IMR-90 (cell line): ENCODE measurements at regions not wholly inside any gene's neighbourhood (a gene's known extent, or its start where the extent isn't known, plus 50 kb on each side); places are given as distances from the start of the nearest gene placed in this dataset.

Source experiments
- ATAC-seq: fragments of 200-7000 bp; cut with Tn5 transposase; 2 replicates; pipeline ENCODE4 v1.9.1; 2020; ENCODE audit warnings: low read depth, mild to moderate bottlenecking, moderate library complexity
- BruUV-seq: library from RNA; stranded (reverse); fragments of 400-500 nt; replicated peaks from 2 replicates; lab custom pipeline; 2021; lab: Mats Ljungman, UMichigan
- CTCF ChIA-PET: fragments of 300-600 bp; formaldehyde crosslinking; extraction: SDS; loops from one replicate; lab custom pipeline; 2021; ENCODE audit warnings: antibody characterized with exemption; lab: Yijun Ruan, JAX
- POLR2A ChIA-PET: fragments of 300-600 bp; sonication (Branson Sonifier 250); formaldehyde crosslinking; loops from one replicate; lab custom pipeline; 2022; ENCODE audit warnings: antibody characterized with exemption; ENCODE audit not compliant: unreplicated experiment; lab: Charles Lee
- DNase-seq: peaks from one replicate; pipeline ENCODE4 v3.0.0; 2013
- H2AFZ ChIP-seq: replicated peaks from 2 replicates; pipeline ENCODE3; 2013; ENCODE audit warnings: low read length, mild to moderate bottlenecking; ENCODE audit not compliant: poor library complexity
- H2AK5ac ChIP-seq: 2 replicates; pipeline ENCODE4 v1.6.1; 2013; ENCODE audit warnings: low read depth, low read length, inconsistent platforms
- H2AK9ac ChIP-seq: replicated peaks from 2 replicates; pipeline ENCODE3; 2013; ENCODE audit warnings: mild to moderate bottlenecking, low read depth, low read length, moderate library complexity; ENCODE audit not compliant: poor library complexity
- H2BK120ac ChIP-seq: 2 replicates; pipeline ENCODE4 v1.6.1; 2013; ENCODE audit warnings: low read depth, low read length, inconsistent platforms
- H2BK15ac ChIP-seq: 3 replicates; pipeline ENCODE4 v1.6.1; 2013; ENCODE audit warnings: low read depth, low read length, inconsistent platforms
- H2BK20ac ChIP-seq: 2 replicates; pipeline ENCODE4 v1.6.1; 2013; ENCODE audit warnings: low read depth, mild to moderate bottlenecking, inconsistent platforms, low read length, moderate library complexity
- H2BK5ac ChIP-seq: 2 replicates; pipeline ENCODE4 v1.6.1; 2013; ENCODE audit warnings: mild to moderate bottlenecking, low read depth, low read length, inconsistent platforms; ENCODE audit not compliant: poor library complexity, severe bottlenecking
- H3K14ac ChIP-seq: replicated peaks from 2 replicates; pipeline ENCODE4 v1.6.1; 2013; ENCODE audit warnings: low read depth, low read length, inconsistent platforms
- H3K18ac ChIP-seq: 2 replicates; pipeline ENCODE4 v1.6.1; 2013; ENCODE audit warnings: low read depth, low read length, control low read depth
- H3K23ac ChIP-seq: 2 replicates; pipeline ENCODE4 v1.6.1; 2013; ENCODE audit warnings: low read depth, low read length, inconsistent platforms
- H3K27ac ChIP-seq: 2 replicates; pipeline ENCODE4 v1.5.1; 2013; ENCODE audit warnings: mild to moderate bottlenecking, control low read depth, low read length; ENCODE audit not compliant: insufficient read depth
- H3K27me3 ChIP-seq: 2 replicates; pipeline ENCODE4 v1.6.1; 2013; ENCODE audit warnings: low read length; ENCODE audit not compliant: control insufficient read depth, insufficient read depth
- H3K36me3 ChIP-seq: 2 replicates; pipeline ENCODE4 v1.6.1; 2013; ENCODE audit warnings: low read length, mixed read lengths; ENCODE audit not compliant: control insufficient read depth, insufficient read depth
- H3K4ac ChIP-seq: 2 replicates; pipeline ENCODE4 v1.6.1; 2013; ENCODE audit warnings: low read depth, low read length, inconsistent platforms
- H3K4me1 ChIP-seq: 2 replicates; pipeline ENCODE4 v1.6.1; 2013; ENCODE audit warnings: low read length, mixed read lengths; ENCODE audit not compliant: control insufficient read depth, insufficient read depth
- H3K4me2 ChIP-seq: 2 replicates; pipeline ENCODE4 v1.6.1; 2013; ENCODE audit warnings: low read depth, mild to moderate bottlenecking, control low read depth, low read length, moderate library complexity
- H3K4me3 ChIP-seq: 2 replicates; pipeline ENCODE4 v1.5.1; 2013; ENCODE audit warnings: low read depth, mild to moderate bottlenecking, control low read depth, low read length, moderate library complexity; ENCODE audit not compliant: insufficient read depth
- H3K56ac ChIP-seq: 2 replicates; pipeline ENCODE4 v1.6.1; 2013; ENCODE audit warnings: low read length, inconsistent platforms; ENCODE audit not compliant: insufficient read depth; ENCODE audit errors: extremely low read depth
- H3K79me1 ChIP-seq, 2 experiments: 2 replicates each; pipeline ENCODE4 v1.6.1; 2013; ENCODE audit warnings: low read length in 2 of 2, inconsistent platforms in 1 of 2, low read depth in 1 of 2
- H3K9ac ChIP-seq: 2 replicates; pipeline ENCODE4 v1.6.1; 2013; ENCODE audit warnings: low read depth, low read length, control low read depth
- H3K9me1 ChIP-seq: 2 replicates; pipeline ENCODE4 v1.6.1; 2013; ENCODE audit warnings: low read length, inconsistent platforms; ENCODE audit not compliant: insufficient read depth
- H3K9me3 ChIP-seq: 2 replicates; pipeline ENCODE4 v1.6.1; 2013; ENCODE audit warnings: low read length; ENCODE audit not compliant: control insufficient read depth, insufficient read depth
- H4K20me1 ChIP-seq: 2 replicates; pipeline ENCODE4 v1.6.1; 2013; ENCODE audit warnings: low read length, inconsistent platforms; ENCODE audit not compliant: insufficient read depth
- H4K5ac ChIP-seq: 2 replicates; pipeline ENCODE4 v1.6.1; 2013; ENCODE audit warnings: mild to moderate bottlenecking, low read depth, low read length, control low read depth
- H4K8ac ChIP-seq, 2 experiments: 2 replicates each; pipeline ENCODE4 v1.6.1; 2013; ENCODE audit warnings: low read depth in 2 of 2, low read length in 2 of 2, control low read depth in 1 of 2, inconsistent platforms in 1 of 2
- H4K91ac ChIP-seq: 2 replicates; pipeline ENCODE4 v1.6.1; 2013; ENCODE audit warnings: low read depth, low read length, inconsistent platforms; ENCODE audit not compliant: insufficient read depth
- BHLHE40 ChIP-seq: fragments of 150-350 bp; IDR thresholded peaks from 2 replicates; pipeline ENCODE4 v1.6.1; 2016; ENCODE audit warnings: mild to moderate bottlenecking, low read depth, low read length
- CHD1 ChIP-seq: IDR thresholded peaks from 2 replicates; pipeline ENCODE4 v1.6.1; 2012; ENCODE audit warnings: low read depth, low read length, improper control_type of control experiment
- CTCF ChIP-seq: conservative IDR thresholded peaks from 2 replicates; pipeline ENCODE4 v1.5.1; 2012; ENCODE audit warnings: mild to moderate bottlenecking, low read depth, low read length, improper control_type of control experiment
- ELK1 ChIP-seq: fragments of 150-350 bp; IDR thresholded peaks from 2 replicates; pipeline ENCODE4 v1.6.1; 2016; ENCODE audit warnings: low read depth, mild to moderate bottlenecking, low read length, moderate library complexity, borderline replicate concordance
- FOS ChIP-seq: fragments of 150-350 bp; IDR thresholded peaks from 2 replicates; pipeline ENCODE4 v1.6.1; 2016; ENCODE audit warnings: low read depth, low read length
- MAFK ChIP-seq: IDR thresholded peaks from 2 replicates; pipeline ENCODE4 v1.6.1; 2012; ENCODE audit warnings: low read depth, low read length, improper control_type of control experiment
- MAZ ChIP-seq: IDR thresholded peaks from 2 replicates; pipeline ENCODE4 v1.6.1; 2012; ENCODE audit warnings: low read depth, mild to moderate bottlenecking, low read length, improper control_type of control experiment, moderate library complexity, borderline replicate concordance
- MXI1 ChIP-seq: IDR thresholded peaks from 2 replicates; pipeline ENCODE4 v1.6.1; 2012; ENCODE audit warnings: low read depth, mild to moderate bottlenecking, low read length, moderate library complexity, borderline replicate concordance
- NFE2L2 ChIP-seq: fragments of 150-350 bp; IDR thresholded peaks from 2 replicates; pipeline ENCODE4 v1.6.1; 2016; ENCODE audit warnings: low read depth, mild to moderate bottlenecking, low read length
- POLR2A ChIP-seq: IDR thresholded peaks from 2 replicates; pipeline ENCODE4 v1.6.1; 2012; ENCODE audit warnings: mild to moderate bottlenecking, low read depth, low read length
- RAD21 ChIP-seq: IDR thresholded peaks from 2 replicates; pipeline ENCODE4 v1.6.1; 2012; ENCODE audit warnings: low read length, improper control_type of control experiment
- RCOR1 ChIP-seq: IDR thresholded peaks from 2 replicates; pipeline ENCODE4 v1.6.1; 2012; ENCODE audit warnings: mild to moderate bottlenecking, low read length, improper control_type of control experiment; ENCODE audit not compliant: insufficient replicate concordance
- SMC3 ChIP-seq: fragments of 150-350 bp; IDR thresholded peaks from 2 replicates; pipeline ENCODE4 v1.6.1; 2016; ENCODE audit warnings: low read depth, mild to moderate bottlenecking, antibody characterized with exemption, low read length, moderate library complexity
- USF2 ChIP-seq: fragments of 150-350 bp; IDR thresholded peaks from 2 replicates; pipeline ENCODE4 v1.6.1; 2017; ENCODE audit warnings: mild to moderate bottlenecking, antibody characterized with exemption, low read length, low read depth
- WGBS, 2 experiments: methylation state at CpG; one replicate each; pipeline versions ENCODE4 v1.1.5 to v1.1.7; 2013; ENCODE audit warnings: missing lambda C conversion rate in 2 of 2; ENCODE audit not compliant: insufficient read length in 1 of 2; ENCODE audit errors: extremely low coverage in 2 of 2; 5-methylcytosine and 5-hydroxymethylcytosine counted together
- dilution Hi-C: fragments of 300-500 bp; cut with HindIII; formaldehyde crosslinking; loops from one replicate; pipeline ENCODE4 v1.14.3; 2018; ENCODE audit warnings: low sequenced_read_pairs; ENCODE audit not compliant: unreplicated experiment
- in situ Hi-C: fragments of 300-500 bp; cut with MboI; formaldehyde crosslinking; loops from 3 replicates; pipeline ENCODE4 v1.14.3; 2019; ENCODE audit warnings: low sequenced_read_pairs, inconsistent platforms, mixed read lengths
- intact Hi-C: fragments of 100-400 bp; cut with micrococcal nuclease; formaldehyde crosslinking; loops from 2 replicates; pipeline ENCODE4 v1.10.0; 2022

GRCh38 chr15:96160800-96161199, 169.7 kb upstream of the NR2F2 start:
- ChIA-PET POLR2A (no interaction called here), CTCF (interaction anchor here (0.6 to 1.5 kb wide), 2 partner anchors 21 to 364 kb away, joined by 3 to 4 read pairs; no protein-coding TSS in a partner anchor)
- H3K4me1 ChIP-seq, result no peaks in the 10 kb centered on the region
- intact Hi-C loops (no loop called here), dilution Hi-C loops (no loop called here), in situ Hi-C loops (no loop called here)
- H3K18ac ChIP-seq, result no peak overlapping the region
- no peak overlapping the region for H3K4me2 ChIP-seq
- no peak overlapping the region for H3K56ac ChIP-seq
- no peaks in the 10 kb centered on the region for H4K20me1 ChIP-seq
- H4K8ac ChIP-seq, result no peak overlapping the region
- H4K91ac ChIP-seq, result no peak overlapping the region
- no peak overlapping the region for H3K9ac ChIP-seq
- H2BK20ac ChIP-seq, result no peak overlapping the region
- no peaks in the 10 kb centered on the region for H3K27me3 ChIP-seq
- no peak overlapping the region for H3K4ac ChIP-seq
- no peak overlapping the region for H4K5ac ChIP-seq
- H2BK15ac ChIP-seq, result no peak overlapping the region
- no peak overlapping the region for H2BK5ac ChIP-seq
- no peak overlapping the region for H3K27ac ChIP-seq
- DNase-seq (no peak), ATAC-seq (no peak)
- no peaks in the 10 kb centered on the region for H3K79me1 ChIP-seq
- no peaks in the 10 kb centered on the region for H3K36me3 ChIP-seq
- no peak overlapping the region for H2AK9ac ChIP-seq
- BruUV-seq, result no TSS peak
- H3K9me1 ChIP-seq, result no peaks in the 10 kb centered on the region
- no peak overlapping the region for H2AFZ ChIP-seq
- H3K4me3 ChIP-seq, result no peak overlapping the region
- no peak overlapping the region for H3K23ac ChIP-seq
- no peak overlapping the region for H2AK5ac ChIP-seq
- no CpG with 5 or more reads among the region's 1 CpG for WGBS, 2 experiments
- no peak overlapping the region for H2BK120ac ChIP-seq
- no peak overlapping the region for H3K14ac ChIP-seq
- H3K9me3 ChIP-seq, result no peaks in the 10 kb centered on the region
- no peak for TF ChIP-seq SMC3
- no peak for TF ChIP-seq CHD1
- no peak for TF ChIP-seq POLR2A
- no peak for TF ChIP-seq USF2
- no peak for TF ChIP-seq RAD21
- no peak for TF ChIP-seq MXI1
- no peak for TF ChIP-seq MAFK
- no peak for TF ChIP-seq ELK1
- no peak for TF ChIP-seq CTCF
- no peak for TF ChIP-seq BHLHE40
- no peak for TF ChIP-seq NFE2L2
- TF ChIP-seq RCOR1, result no peak
- no peak for TF ChIP-seq MAZ
- TF ChIP-seq FOS, result no peak
